Spleen (tissue), 7 donors: ENCODE measurements at regions not wholly inside any gene's neighbourhood (a gene's known extent, or its start where the extent isn't known, plus 50 kb on each side); places are given as distances from the start of the nearest gene placed in this dataset.

Experiments
- CTCF ChIP-seq, 11 experiments: fragments of 200-600 bp in 7 of 11; fragments of 450-650 bp in 4 of 11; sonication (generic) in 4 of 11; IDR thresholded peaks in 8 of 11; conservative IDR thresholded peaks in 3 of 11; 1 replicate in 7 of 11; 2 replicates in 4 of 11; pipeline versions ENCODE4 v1.4.0 to v1.8.0; 2016 to 2021; ENCODE audit warnings: antibody characterized with exemption in 11 of 11, inconsistent platforms in 4 of 11, mild to moderate bottlenecking in 1 of 11
- POLR2A ChIP-seq, 3 donors: fragments of 450-650 bp; IDR thresholded peaks; one replicate each; pipeline ENCODE4 v1.5.1; 2017; ENCODE audit warnings: antibody characterized with exemption in 3 of 3, mild to moderate bottlenecking in 1 of 3
- POLR2AphosphoS5 ChIP-seq, 3 donors: sonication (generic); formaldehyde crosslinking; IDR thresholded peaks; one replicate each; pipeline ENCODE4 v1.5.1; 2017; ENCODE audit warnings: antibody characterized with exemption in 3 of 3
- donor health status: DM: no; HTN: no; CAD: no; lungs with moderate emphysema.
- donor health status: DM: no; HTN: no; CAD: no.
- donor health status: DM: no; HTN: no; CAD: no.

DNA sequence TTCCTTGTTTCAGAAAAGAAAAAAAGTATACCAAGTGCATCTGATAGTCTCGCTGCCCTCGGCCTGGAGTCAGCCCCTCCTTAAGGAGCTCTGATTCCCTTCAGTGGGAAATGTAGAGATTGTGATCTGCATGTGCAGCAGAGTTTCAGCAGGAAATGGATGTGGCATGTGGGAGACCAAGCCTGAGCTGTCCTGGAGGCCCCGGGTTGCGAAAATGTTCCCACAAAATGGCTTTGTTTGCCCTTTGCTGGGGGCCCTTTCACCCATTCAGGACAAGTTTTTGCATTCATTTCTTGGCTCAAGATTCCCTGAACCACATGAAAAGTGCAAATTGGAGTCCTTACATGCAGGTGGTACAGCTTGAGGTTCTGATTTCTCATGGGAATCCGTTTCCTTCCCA lies 230.9 kb downstream of the GADD45G start:
- TF ChIP-seq CTCF (IDR thresholded peaks at IDR 0.05 in 8 of 11, conservative IDR thresholded peaks at IDR 0.05 in 3 of 11) = no peak
- no peak for TF ChIP-seq POLR2A (IDR thresholded peaks at IDR 0.05)
- no peak for TF ChIP-seq POLR2AphosphoS5 (IDR thresholded peaks at IDR 0.05)
